Coronary artery (tissue), 2 donors: ENCODE measurements at regions not wholly inside any gene's neighbourhood (a gene's known extent, or its start where the extent isn't known, plus 50 kb on each side); places are given as distances from the start of the nearest gene placed in this dataset.

ENCODE experiments used
- DNase-seq: peaks from one replicate; pipeline ENCODE4 v3.0.0-alpha.2; 2017; ENCODE audit warnings: low spot score
- H3K27ac ChIP-seq, 2 donors: fragments of 200-600 bp; sonication (generic); one replicate each; pipeline ENCODE4 v1.5.1; 2016 to 2019
- H3K4me3 ChIP-seq: fragments of 200-600 bp; sonication (generic); 2 replicates; pipeline ENCODE4 v1.5.1; 2016; ENCODE audit warnings: mild to moderate bottlenecking, moderate library complexity
- CTCF ChIP-seq: fragments of 200-600 bp; sonication (generic); IDR thresholded peaks from one replicate; pipeline ENCODE4 v1.5.1; 2019; ENCODE audit warnings: antibody characterized with exemption

- H3K4me3 ChIP-seq: no peak overlapping the region
- no peak overlapping the region for H3K27ac ChIP-seq
- no peak for DNase-seq
- TF ChIP-seq CTCF: no peak
These were observed 430.2 kb upstream of the EEF2KMT start for GRCh38 chr16:5527817-5528216.

- no peak for TF ChIP-seq CTCF
- no peak for DNase-seq
- Histone ChIP-seq H3K4me3 (no peak overlapping the region), H3K27ac (no peak overlapping the region)
These were observed 429.2 kb upstream of the EEF2KMT start for GRCh38 chr16:5526826-5527225.

- no peak overlapping the region for H3K27ac ChIP-seq
- DNase-seq: no peak
- H3K4me3 ChIP-seq: no peak overlapping the region
- no peak for TF ChIP-seq CTCF
These were observed 426.2 kb upstream of the EEF2KMT start for GRCh38 chr16:5523829-5524228.

GRCh38 chr16:5516115-5516514 lies 418.5 kb upstream of the EEF2KMT start:
- no peak for DNase-seq
- TF ChIP-seq CTCF: no peak

GRCh38 chr16:5512014-5512413 lies 414.4 kb upstream of the EEF2KMT start:
- no peak for TF ChIP-seq CTCF
- Histone ChIP-seq H3K27ac (no peak overlapping the region), H3K4me3 (no peak overlapping the region)
- no peak for DNase-seq

More at GRCh38 chr16:5516115-5516514, 418.5 kb upstream of the EEF2KMT start:
- no peak overlapping the region for H3K4me3 ChIP-seq
- no peak overlapping the region for H3K27ac ChIP-seq

- Histone ChIP-seq H3K4me3 (no peak overlapping the region), H3K27ac (no peak overlapping the region)
- DNase-seq: no peak
- TF ChIP-seq CTCF: no peak
These were observed 413.3 kb upstream of the EEF2KMT start for GRCh38 chr16:5510819-5511370.

GRCh38 chr16:5509794-5510193 lies 412.2 kb upstream of the EEF2KMT start:
- Histone ChIP-seq H3K27ac (no peak overlapping the region), H3K4me3 (no peak overlapping the region)
- DNase-seq: no peak
- no peak for TF ChIP-seq CTCF
